ENCODE measurements at regions not wholly inside any gene's neighbourhood (a gene's known extent, or its start where the extent isn't known, plus 50 kb on each side); places are given as distances from the start of the nearest gene placed in this dataset.
A peak's percentile ranks its signal among the peaks of the same experiment; 100 is the strongest.
"Not testable (repeated sequence)": the region's sequence is repeated elsewhere in the genome, so short reads cannot be mapped to it uniquely, and the experiment has no call there.

DNA sequence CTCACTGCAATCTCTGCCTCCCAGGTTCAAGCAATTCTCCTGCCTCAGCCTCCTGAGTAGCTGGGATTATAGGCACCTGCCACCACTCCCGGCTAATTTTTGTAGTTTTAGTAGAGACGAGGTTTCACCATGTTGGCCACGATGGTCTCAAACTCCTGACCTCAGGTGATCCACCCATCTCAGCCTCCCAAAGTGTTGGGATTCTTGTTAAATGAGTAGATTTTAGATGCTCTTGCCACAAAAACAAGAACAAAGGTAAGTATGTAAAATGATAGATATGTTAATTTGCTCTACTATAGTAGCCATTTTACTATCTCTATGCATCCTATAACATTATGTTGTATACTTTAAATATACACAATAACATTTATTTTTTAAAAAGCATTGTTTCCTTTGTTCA, 120.7 kb downstream of the GJA1 start:
- H3K4me3 ChIP-seq; H3K27ac ChIP-seq; in situ Hi-C loops (cut with MboI; ENCODE audit: low pct_unique_long_range_greater_than_20kb in 2 of 9, low sequenced_read_pairs in 9 of 9, unreplicated experiment in 9 of 9); H3K4me1 ChIP-seq (replicated peaks in 1 of 2); ATAC-seq (replicated peaks in 6 of 8): not testable (repeated sequence)
- WGBS, 10 experiments, result 40 to 100% (median 95%) methylated on average over 1 to 3 of the region's 3 CpGs; no CpG with 5 or more reads in 2 of the 10 experiments

- no peak for ATAC-seq (replicated peaks in 6 of 8)
- 80 to 100% (median 100%) methylated on average over 1 to 2 of the region's 2 CpGs; no CpG with 5 or more reads in 1 of the 10 experiments for WGBS, 10 experiments
- no peak overlapping the region for H3K27ac ChIP-seq
- H3K4me3 ChIP-seq, result no peak overlapping the region
- in situ Hi-C loops (cut with MboI; ENCODE audit: low pct_unique_long_range_greater_than_20kb in 2 of 9, low sequenced_read_pairs in 9 of 9, unreplicated experiment in 9 of 9), result no loop called here
- no peaks in the 10 kb centered on the region for H3K4me1 ChIP-seq (replicated peaks in 1 of 2)
Observed at GRCh38 chr6:121557146-121557940, 121.9 kb downstream of the GJA1 start.

GRCh38 chr6:121559611-121560269, 124.3 kb downstream of the GJA1 start:
- in situ Hi-C loops (cut with MboI; ENCODE audit: low pct_unique_long_range_greater_than_20kb in 2 of 9, low sequenced_read_pairs in 9 of 9, unreplicated experiment in 9 of 9), result no loop called here
- WGBS, 10 experiments, result 32 to 100% (median 89%) methylated on average over 1 to 3 of the region's 3 CpGs
- no peak overlapping the region for H3K4me3 ChIP-seq

DNA sequence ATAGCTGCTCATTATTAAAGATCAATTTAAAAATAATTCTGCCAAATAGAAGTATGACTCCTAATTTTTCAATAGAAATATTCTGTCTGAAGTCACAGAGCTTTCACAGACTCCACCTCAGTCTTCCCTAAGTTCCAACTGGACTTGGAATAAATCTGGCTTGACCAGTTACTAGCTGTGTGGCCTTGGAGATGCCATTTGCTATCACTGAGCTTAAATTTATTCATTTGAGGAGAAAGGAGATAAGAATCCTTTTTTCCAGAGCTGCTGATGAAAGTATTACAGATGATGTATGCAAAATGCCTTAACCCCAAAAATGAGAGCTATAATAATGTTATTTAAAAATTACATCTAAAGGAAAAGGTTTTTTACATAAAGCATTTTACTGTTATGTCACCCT, 125.0 kb downstream of the GJA1 start:
- Histone ChIP-seq H3K4me1 (replicated peaks in 1 of 2) (no peaks in the 10 kb centered on the region), H3K27ac (no peak overlapping the region), H3K4me3 (no peak overlapping the region)
- in situ Hi-C loops (cut with MboI; ENCODE audit: low pct_unique_long_range_greater_than_20kb in 2 of 9, low sequenced_read_pairs in 9 of 9, unreplicated experiment in 9 of 9), result no loop called here
- no peak for ATAC-seq (replicated peaks in 6 of 8)

More at GRCh38 chr6:121559611-121560269, 124.3 kb downstream of the GJA1 start:
- no peak for ATAC-seq (replicated peaks in 6 of 8)
- no peaks in the 10 kb centered on the region for H3K4me1 ChIP-seq (replicated peaks in 1 of 2)
- H3K27ac ChIP-seq, result no peak overlapping the region

DNA sequence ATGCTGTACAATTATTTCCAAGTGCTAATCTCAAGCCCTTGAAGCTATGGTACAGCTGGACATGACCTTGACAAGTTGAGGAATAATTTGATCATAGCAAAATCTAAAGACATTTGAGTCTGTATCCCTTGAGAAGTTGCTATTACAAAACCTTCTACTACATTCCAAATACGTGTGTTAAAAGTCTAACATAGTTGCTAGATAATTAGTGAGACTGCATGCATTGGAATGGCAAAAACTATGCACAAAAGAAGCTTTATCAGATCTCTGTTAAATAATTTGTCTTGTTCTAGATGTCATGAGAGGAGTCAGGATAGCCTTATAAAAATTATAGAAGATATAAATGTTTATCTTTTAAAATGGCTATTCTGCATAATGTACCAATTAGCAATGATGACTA, 127.8 kb downstream of the GJA1 start:
- no peak for ATAC-seq (replicated peaks in 6 of 8)
- no peak overlapping the region for H3K27ac ChIP-seq
- in situ Hi-C loops (cut with MboI; ENCODE audit: low pct_unique_long_range_greater_than_20kb in 2 of 9, low sequenced_read_pairs in 9 of 9, unreplicated experiment in 9 of 9), result no loop called here
- no peak overlapping the region for H3K4me3 ChIP-seq
- WGBS, 10 experiments, result 0 to 100% (median 73%) methylated on average over 1 of the region's 1 CpG; no CpG with 5 or more reads in 2 of the 10 experiments
- H3K4me1 ChIP-seq (replicated peaks in 1 of 2), result no peaks in the 10 kb centered on the region

DNA sequence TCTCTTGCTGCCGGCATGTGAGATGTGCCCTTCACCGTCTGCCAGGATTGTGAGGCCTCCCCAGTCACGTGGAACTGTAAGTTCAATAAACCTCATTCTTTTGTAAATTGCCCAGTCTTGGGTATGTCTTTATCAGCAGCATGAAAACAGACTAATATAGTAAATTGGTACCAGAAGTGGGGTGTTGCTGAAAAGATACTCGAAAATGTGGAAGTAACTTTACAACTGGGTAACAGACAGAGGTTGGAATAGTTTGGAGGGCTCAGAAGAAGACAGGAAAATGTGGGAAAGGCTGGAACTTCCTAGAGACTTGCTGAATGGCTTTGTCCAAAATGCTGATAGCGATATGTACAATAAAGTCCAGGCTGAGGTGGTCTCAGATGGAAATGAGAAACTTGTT, 129.1 kb downstream of the GJA1 start:
- WGBS, 10 experiments, result 73 to 100% (median 87%) methylated on average over 1 to 4 of the region's 5 CpGs; no CpG with 5 or more reads in 1 of the 10 experiments
- ATAC-seq (replicated peaks in 6 of 8); in situ Hi-C loops (cut with MboI; ENCODE audit: low pct_unique_long_range_greater_than_20kb in 2 of 9, low sequenced_read_pairs in 9 of 9, unreplicated experiment in 9 of 9): not testable (repeated sequence)

DNA sequence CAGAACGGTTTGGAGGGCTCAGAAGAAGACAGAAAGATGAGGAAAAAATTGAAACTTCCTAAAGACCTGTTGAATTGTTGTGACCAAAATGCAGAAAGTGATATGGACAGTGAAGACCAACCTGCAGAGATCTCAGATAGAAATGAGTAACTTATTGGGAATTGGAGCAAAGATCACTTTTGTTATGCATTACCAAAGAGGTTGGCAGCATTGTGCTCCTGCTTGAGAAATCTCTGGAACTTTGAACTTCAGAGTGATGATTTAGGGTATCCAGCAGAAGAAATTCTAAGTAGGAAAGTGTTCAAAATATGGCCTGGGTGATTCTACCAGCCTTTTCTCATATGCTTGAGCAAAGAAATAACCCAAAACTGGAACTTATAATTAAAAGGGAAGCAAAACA, 136.0 kb downstream of the GJA1 start:
- Histone ChIP-seq H3K27ac (no peak overlapping the region), H3K4me3 (no peak overlapping the region), H3K4me1 (replicated peaks in 1 of 2) (no peaks in the 10 kb centered on the region)
- in situ Hi-C loops (cut with MboI; ENCODE audit: low pct_unique_long_range_greater_than_20kb in 2 of 9, low sequenced_read_pairs in 9 of 9, unreplicated experiment in 9 of 9), result no loop called here
- ATAC-seq (replicated peaks in 6 of 8), result no peak
- WGBS, 10 experiments, result 0 to 100% (median 56%) methylated on average over 1 of the region's 1 CpG; no CpG with 5 or more reads in 5 of the 10 experiments

More for the DNA sequence above, 129.1 kb downstream of the GJA1 start:
- not testable (repeated sequence) for H3K4me1 ChIP-seq (replicated peaks in 1 of 2); H3K4me3 ChIP-seq; H3K27ac ChIP-seq

DNA sequence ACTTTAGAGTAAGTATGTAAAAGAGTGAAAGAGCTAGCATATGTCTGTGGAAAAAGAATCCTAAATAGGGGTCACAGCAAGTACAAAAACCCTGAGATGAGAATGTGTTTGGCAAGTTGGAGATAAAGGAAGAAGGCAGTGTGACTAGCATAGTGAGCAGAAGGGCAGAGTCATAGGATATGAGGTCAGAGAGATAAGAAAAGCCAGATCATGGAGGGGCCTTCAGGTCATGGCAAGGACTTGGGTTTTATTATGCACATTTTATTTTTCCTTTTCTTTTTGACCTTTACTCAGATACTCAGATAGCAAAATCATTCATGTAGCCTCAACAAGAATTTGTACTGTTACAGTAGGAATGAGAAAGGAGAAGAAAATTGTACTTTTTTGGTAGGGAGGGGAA, 138.0 kb downstream of the GJA1 start:
- ATAC-seq (replicated peaks in 6 of 8), result peak in 2 of 8 experiments; percentile 29 to 48
- in situ Hi-C loops (cut with MboI; ENCODE audit: low pct_unique_long_range_greater_than_20kb in 2 of 9, low sequenced_read_pairs in 9 of 9, unreplicated experiment in 9 of 9), result no loop called here
- no peaks in the 10 kb centered on the region for H3K4me1 ChIP-seq (replicated peaks in 1 of 2)
- H3K4me3 ChIP-seq, result no peak overlapping the region
- no peak overlapping the region for H3K27ac ChIP-seq

DNA sequence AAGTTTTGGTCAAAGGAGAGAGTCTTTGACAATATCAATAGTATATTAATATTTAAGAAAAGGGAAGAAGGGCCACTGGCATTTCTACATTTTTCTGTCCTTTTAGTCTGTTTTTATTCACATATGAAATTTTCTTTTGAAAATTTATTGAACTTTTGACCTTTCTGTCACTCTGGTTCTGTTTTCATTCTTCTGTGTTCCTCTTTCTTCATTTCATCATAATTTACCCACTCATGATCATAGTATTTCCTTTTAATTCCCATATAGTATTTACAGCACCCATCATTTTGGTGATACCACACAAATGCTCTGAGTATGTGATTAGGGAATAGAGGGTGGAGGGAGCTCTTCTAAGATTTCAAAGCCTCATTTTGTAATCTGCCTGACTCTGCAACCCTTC, 142.8 kb downstream of the GJA1 start:
- Histone ChIP-seq H3K4me3 (no peak overlapping the region), H3K27ac (no peak overlapping the region), H3K4me1 (replicated peaks in 1 of 2) (no peaks in the 10 kb centered on the region)
- no peak for ATAC-seq (replicated peaks in 6 of 8)
- in situ Hi-C loops (cut with MboI; ENCODE audit: low pct_unique_long_range_greater_than_20kb in 2 of 9, low sequenced_read_pairs in 9 of 9, unreplicated experiment in 9 of 9), result no loop called here

GRCh38 chr6:121579478-121579877, 144.0 kb downstream of the GJA1 start:
- no peaks in the 10 kb centered on the region for H3K4me1 ChIP-seq (replicated peaks in 1 of 2)
- in situ Hi-C loops (cut with MboI; ENCODE audit: low pct_unique_long_range_greater_than_20kb in 2 of 9, low sequenced_read_pairs in 9 of 9, unreplicated experiment in 9 of 9), result no loop called here
- H3K27ac ChIP-seq, result no peak overlapping the region
- no peak for ATAC-seq (replicated peaks in 6 of 8)
- no peak overlapping the region for H3K4me3 ChIP-seq
- 64 to 100% (median 85%) methylated on average over 1 of the region's 1 CpG; no CpG with 5 or more reads in 3 of the 10 experiments for whole genome bisulfite sequencing, 10 experiments

DNA sequence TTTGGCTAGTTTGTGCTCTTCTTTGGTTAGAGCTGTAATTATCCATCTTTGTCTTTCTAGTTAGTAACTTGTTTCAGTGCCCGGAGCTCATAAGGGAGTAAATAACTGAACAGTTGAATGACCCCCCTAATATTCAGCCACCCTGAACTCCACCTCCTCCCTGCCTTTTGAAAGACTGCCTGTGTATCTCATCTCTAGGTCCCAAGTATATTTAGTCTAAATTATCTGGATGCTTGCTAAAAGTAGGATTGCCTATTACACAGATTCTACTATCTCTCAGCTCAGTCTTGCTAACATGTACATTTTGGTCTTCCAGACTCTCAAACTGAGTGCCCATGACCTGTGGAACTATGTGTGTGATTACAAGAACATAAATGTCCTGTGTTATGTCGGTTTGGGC, 145.9 kb downstream of the GJA1 start:
- ATAC-seq (replicated peaks in 6 of 8), result no peak
- no peak overlapping the region for H3K27ac ChIP-seq
- no peaks in the 10 kb centered on the region for H3K4me1 ChIP-seq (replicated peaks in 1 of 2)
- WGBS, 10 experiments, result 40 to 100% (median 65%) methylated on average over 1 to 2 of the region's 2 CpGs; no CpG with 5 or more reads in 2 of the 10 experiments
- H3K4me3 ChIP-seq, result no peak overlapping the region
- in situ Hi-C loops (cut with MboI; ENCODE audit: low pct_unique_long_range_greater_than_20kb in 2 of 9, low sequenced_read_pairs in 9 of 9, unreplicated experiment in 9 of 9), result no loop called here

DNA sequence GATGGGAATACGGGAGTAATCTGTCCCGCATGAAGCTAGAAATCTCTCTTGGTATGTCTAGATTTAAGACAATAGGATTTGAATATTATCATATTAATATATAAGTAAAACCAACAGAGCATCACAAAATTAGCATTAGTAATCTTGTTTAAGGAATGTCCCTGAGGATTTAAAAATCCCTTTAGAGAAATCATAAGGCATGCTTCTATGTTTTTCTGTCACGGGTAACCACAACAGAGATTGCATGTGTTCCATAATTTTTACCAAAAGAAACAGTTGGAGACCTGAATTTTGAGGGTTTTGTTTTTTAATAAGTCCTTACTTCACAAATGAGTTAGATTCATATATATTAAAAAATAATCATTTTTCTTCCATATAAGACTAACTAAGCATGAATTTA, 146.8 kb downstream of the GJA1 start:
- WGBS, 10 experiments, result 74 to 100% (median 86%) methylated on average over 2 to 3 of the region's 3 CpGs; no CpG with 5 or more reads in 3 of the 10 experiments
- Histone ChIP-seq H3K27ac (no peak overlapping the region), H3K4me1 (replicated peaks in 1 of 2) (no peaks in the 10 kb centered on the region), H3K4me3 (no peak overlapping the region)
- in situ Hi-C loops (cut with MboI; ENCODE audit: low pct_unique_long_range_greater_than_20kb in 2 of 9, low sequenced_read_pairs in 9 of 9, unreplicated experiment in 9 of 9), result no loop called here
- ATAC-seq (replicated peaks in 6 of 8), result no peak

DNA sequence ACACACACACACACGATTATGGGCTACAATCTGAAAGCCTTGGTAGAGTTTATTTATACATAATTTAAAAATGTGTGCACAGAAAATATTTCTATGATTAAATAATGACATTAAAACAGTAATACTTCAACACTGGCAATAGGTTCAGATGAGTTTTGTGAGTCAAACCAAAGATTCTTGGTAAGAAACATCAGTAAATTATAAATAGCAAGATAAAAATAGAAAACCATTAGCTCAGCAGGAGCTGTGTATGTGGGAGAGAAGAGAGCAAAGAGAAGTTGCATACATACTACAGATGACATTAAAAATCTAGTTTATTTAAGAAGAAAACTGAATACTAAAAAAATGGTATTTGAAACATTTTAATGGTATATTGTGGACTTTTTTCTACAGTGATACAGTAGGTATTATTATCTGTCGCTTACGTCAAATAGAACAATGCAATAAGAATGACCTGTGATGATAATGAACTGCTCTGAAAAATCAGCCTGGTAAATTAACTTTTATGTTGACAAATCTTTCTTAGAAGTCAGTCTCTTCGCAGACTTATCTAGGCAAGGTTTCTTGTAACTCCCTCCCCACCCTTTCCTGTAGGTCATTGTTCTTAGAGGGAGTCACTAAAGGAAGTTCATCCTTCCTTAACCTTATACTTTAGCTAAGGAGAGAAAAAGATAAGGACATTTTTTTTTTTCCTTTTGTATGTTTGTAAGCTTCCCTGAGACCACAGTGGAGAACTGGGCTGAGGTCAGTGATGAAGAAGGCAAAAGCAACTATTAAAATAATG, 149.3 kb downstream of the GJA1 start:
- Histone ChIP-seq H3K4me1 (replicated peaks in 1 of 2) (no peaks in the 10 kb centered on the region), H3K27ac (no peak overlapping the region), H3K4me3 (no peak overlapping the region)
- peak in 2 of 8 experiments; percentile 37 to 59 for ATAC-seq (replicated peaks in 6 of 8)
- 54 to 100% (median 87%) methylated on average over 1 to 4 of the region's 4 CpGs for WGBS, 10 experiments
- in situ Hi-C loops (cut with MboI; ENCODE audit: low pct_unique_long_range_greater_than_20kb in 2 of 9, low sequenced_read_pairs in 9 of 9, unreplicated experiment in 9 of 9), result no loop called here

Data from motor neuron (in vitro differentiated cells).